ENCODE measurements at regions not wholly inside any gene's neighbourhood (a gene's known extent, or its start where the extent isn't known, plus 50 kb on each side); places are given as distances from the start of the nearest gene placed in this dataset.
A peak's percentile ranks its signal among the peaks of the same experiment; 100 is the strongest.

DNA sequence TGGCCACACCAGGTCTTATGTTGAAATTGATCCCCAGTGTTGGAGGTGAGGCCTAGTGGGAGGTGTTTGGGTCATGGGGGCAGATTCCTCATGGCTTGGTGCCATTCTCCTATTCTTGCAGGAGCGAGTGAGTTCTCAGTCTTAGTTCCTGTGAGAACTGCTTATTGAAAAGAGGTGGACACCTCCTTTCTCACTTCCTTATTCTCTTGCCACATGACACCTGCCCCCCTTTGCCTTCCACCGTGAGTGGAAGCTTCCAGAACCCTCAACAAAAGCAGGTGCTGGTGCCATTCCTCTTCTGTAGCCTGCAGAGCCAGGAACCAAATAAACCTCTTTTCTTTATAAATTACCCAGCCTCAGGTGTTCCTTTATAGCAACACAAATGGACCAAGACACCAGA, 318.1 kb upstream of the MCTP2 start:
- no peak overlapping the region for H3K4me3 ChIP-seq
- no peaks in the 10 kb centered on the region for H3K4me1 ChIP-seq
- DNase-seq (no peak), FAIRE-seq (no peak), ATAC-seq (no peak)
- no peaks in the 10 kb centered on the region for H3K36me3 ChIP-seq
- H3K27me3 ChIP-seq = no peaks in the 10 kb centered on the region
- no peak for TF ChIP-seq CTCF (IDR thresholded peaks at IDR 0.05)
- no peak overlapping the region for H3K27ac ChIP-seq
- intact Hi-C loops (cut with DNase I) = no loop called here
- 75 to 78% methylated on average over 2 of the region's 2 CpGs for WGBS, 2 donors
- no peaks in the 10 kb centered on the region for H3K9me3 ChIP-seq

- no peak overlapping the region for H3K4me3 ChIP-seq
- TF ChIP-seq CTCF (IDR thresholded peaks at IDR 0.05) = no peak
- FAIRE-seq (no peak), ATAC-seq (no peak), DNase-seq (peak in 3 of 6 donors; percentile 13 to 47 (median 30))
- no peaks in the 10 kb centered on the region for H3K4me1 ChIP-seq
- no peaks in the 10 kb centered on the region for H3K27me3 ChIP-seq
- no peak overlapping the region for H3K27ac ChIP-seq
- no peaks in the 10 kb centered on the region for H3K9me3 ChIP-seq
- intact Hi-C loops (cut with DNase I) = no loop called here
- H3K36me3 ChIP-seq = no peaks in the 10 kb centered on the region
- 81 to 87% methylated on average over 38 to 39 of the region's 39 CpGs for WGBS, 2 donors
Observed at GRCh38 chr15:93900476-93901400, 330.6 kb upstream of the MCTP2 start.

- intact Hi-C loops (cut with DNase I) = no loop called here
Observed at GRCh38 chr15:93899817-93900216, 331.5 kb upstream of the MCTP2 start.

DNA sequence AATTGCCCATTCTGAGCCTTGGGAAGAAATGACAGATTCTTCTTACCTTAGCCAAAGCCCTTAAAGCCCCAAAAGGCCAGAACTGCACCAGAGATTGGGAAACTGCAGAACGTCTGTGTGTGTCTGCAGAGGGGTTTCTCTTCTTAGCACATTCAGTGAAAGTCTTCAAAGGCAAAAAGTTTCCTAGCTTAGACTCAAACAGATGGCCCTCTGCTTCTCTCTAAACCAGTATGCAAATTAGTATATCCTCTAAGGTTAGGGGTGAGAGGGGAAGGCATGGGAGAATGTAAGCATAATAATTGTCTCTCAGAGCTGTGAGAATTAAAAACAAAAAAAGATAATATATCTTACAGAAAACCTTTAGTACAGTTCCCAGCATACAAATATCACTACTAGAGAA, 334.0 kb upstream of the MCTP2 start:
- ATAC-seq (no peak), FAIRE-seq (no peak), DNase-seq (no peak)
- intact Hi-C loops (cut with DNase I) = no loop called here
- no peak overlapping the region for H3K4me3 ChIP-seq
- H3K27me3 ChIP-seq = no peaks in the 10 kb centered on the region
- no peaks in the 10 kb centered on the region for H3K36me3 ChIP-seq
- no peaks in the 10 kb centered on the region for H3K4me1 ChIP-seq
- H3K27ac ChIP-seq = no peak overlapping the region
- WGBS, 2 donors = 44 to 66% methylated on average over 1 of the region's 1 CpG
- no peaks in the 10 kb centered on the region for H3K9me3 ChIP-seq
- TF ChIP-seq CTCF (IDR thresholded peaks at IDR 0.05) = no peak

More at GRCh38 chr15:93899817-93900216, 331.5 kb upstream of the MCTP2 start:
- DNase-seq = no peak
- Histone ChIP-seq H3K27me3 (no peaks in the 10 kb centered on the region), H3K4me3 (no peak overlapping the region), H3K27ac (no peak overlapping the region), H3K36me3 (no peaks in the 10 kb centered on the region), H3K9me3 (no peaks in the 10 kb centered on the region), H3K4me1 (no peaks in the 10 kb centered on the region)
- FAIRE-seq = no peak
- ATAC-seq = no peak
- no peak for TF ChIP-seq CTCF (IDR thresholded peaks at IDR 0.05)
- WGBS, 2 donors = 83 to 88% methylated on average over 17 of the region's 17 CpGs
